ENCODE measurements at regions not wholly inside any gene's neighbourhood (a gene's known extent, or its start where the extent isn't known, plus 50 kb on each side); places are given as distances from the start of the nearest gene placed in this dataset.

- TF ChIP-seq CTCF (IDR thresholded peaks at IDR 0.05; ENCODE audit: insufficient read depth, low read length, missing control alignments) = no peak
- ChIA-PET POLR2A (no interaction called here), CTCF (interaction anchor here (1.4 kb wide), 1 partner anchor 107 kb away, joined by 4 read pairs; no protein-coding TSS in a partner anchor)
- H3K4me3 ChIP-seq (ENCODE audit: low read depth, low read length) = no peak overlapping the region
- no peak for DNase-seq (ENCODE audit: low read depth, low spot score)
These were observed 211.0 kb downstream of the MBD2 start for GRCh38 chr18:54013452-54013851.

GRCh38 chr18:54004828-54005227 is 219.6 kb downstream of the MBD2 start:
- TF ChIP-seq CTCF (IDR thresholded peaks at IDR 0.05; ENCODE audit: insufficient read depth, low read length, missing control alignments) = peak; percentile 15
- no peak for DNase-seq (ENCODE audit: low read depth, low spot score)
- POLR2A ChIA-PET = no interaction called here
- CTCF ChIA-PET = no interaction called here
- H3K4me3 ChIP-seq (ENCODE audit: low read depth, low read length) = no peak overlapping the region

- TF ChIP-seq CTCF (IDR thresholded peaks at IDR 0.05; ENCODE audit: insufficient read depth, low read length, missing control alignments) = no peak
- POLR2A ChIA-PET = no interaction called here
- DNase-seq (ENCODE audit: low read depth, low spot score) = no peak
- no peak overlapping the region for H3K4me3 ChIP-seq (ENCODE audit: low read depth, low read length)
- CTCF ChIA-PET = no interaction called here
These were observed 221.3 kb downstream of the MBD2 start for GRCh38 chr18:54003195-54003594.

- DNase-seq (ENCODE audit: low read depth, low spot score) = no peak
- H3K4me3 ChIP-seq (ENCODE audit: low read depth, low read length) = no peak overlapping the region
- ChIA-PET CTCF (no interaction called here), POLR2A (no interaction called here)
- TF ChIP-seq CTCF (IDR thresholded peaks at IDR 0.05; ENCODE audit: insufficient read depth, low read length, missing control alignments) = no peak
These were observed 227.4 kb downstream of the MBD2 start for GRCh38 chr18:53997064-53997463.

- POLR2A ChIA-PET = no interaction called here
- CTCF ChIA-PET = no interaction called here
- no peak for TF ChIP-seq CTCF (IDR thresholded peaks at IDR 0.05; ENCODE audit: insufficient read depth, low read length, missing control alignments)
- DNase-seq (ENCODE audit: low read depth, low spot score) = no peak
- H3K4me3 ChIP-seq (ENCODE audit: low read depth, low read length) = no peak overlapping the region
These were observed 230.5 kb downstream of the MBD2 start for GRCh38 chr18:53994016-53994415.

- ChIA-PET CTCF (no interaction called here), POLR2A (no interaction called here)
- no peak overlapping the region for H3K4me3 ChIP-seq (ENCODE audit: low read depth, low read length)
- no peak for DNase-seq (ENCODE audit: low read depth, low spot score)
- no peak for TF ChIP-seq CTCF (IDR thresholded peaks at IDR 0.05; ENCODE audit: insufficient read depth, low read length, missing control alignments)
These were observed 232.7 kb downstream of the MBD2 start for GRCh38 chr18:53991805-53992204.

Measured in AG04449 (cell line).